HG03439 (cell line): ENCODE measurements at regions not wholly inside any gene's neighbourhood (a gene's known extent, or its start where the extent isn't known, plus 50 kb on each side); places are given as distances from the start of the nearest gene placed in this dataset.
"Not testable (repeated sequence)": the region's sequence is repeated elsewhere in the genome, so short reads cannot be mapped to it uniquely, and the experiment has no call there.

Experiments
- ATAC-seq: cut with Tn5 transposase; IDR thresholded peaks from one replicate; pipeline ENCODE4 v1.9.1; 2021; ENCODE audit warnings: mild to moderate bottlenecking, moderate library complexity; ENCODE audit not compliant: unreplicated experiment

DNA sequence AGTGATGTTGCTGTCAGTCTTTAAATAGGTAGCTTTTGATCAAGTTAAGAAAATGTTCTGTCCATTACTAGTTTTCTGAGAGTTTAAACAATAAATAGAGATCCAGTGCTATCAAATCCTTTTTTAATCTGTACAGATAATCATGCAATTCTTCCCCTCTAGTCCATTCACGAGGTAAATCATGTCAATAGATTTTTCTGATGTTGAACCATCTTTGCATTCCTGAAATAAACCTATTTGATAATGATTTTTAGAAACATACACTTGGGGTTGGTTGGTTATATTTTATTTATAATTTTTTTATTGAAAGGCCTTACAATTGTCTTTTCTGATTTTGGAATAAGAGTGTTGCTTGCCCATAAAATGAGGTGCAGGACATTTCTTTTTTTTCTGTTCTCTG, 95.0 kb downstream of the FAM53A start:
- ATAC-seq = no peak

DNA sequence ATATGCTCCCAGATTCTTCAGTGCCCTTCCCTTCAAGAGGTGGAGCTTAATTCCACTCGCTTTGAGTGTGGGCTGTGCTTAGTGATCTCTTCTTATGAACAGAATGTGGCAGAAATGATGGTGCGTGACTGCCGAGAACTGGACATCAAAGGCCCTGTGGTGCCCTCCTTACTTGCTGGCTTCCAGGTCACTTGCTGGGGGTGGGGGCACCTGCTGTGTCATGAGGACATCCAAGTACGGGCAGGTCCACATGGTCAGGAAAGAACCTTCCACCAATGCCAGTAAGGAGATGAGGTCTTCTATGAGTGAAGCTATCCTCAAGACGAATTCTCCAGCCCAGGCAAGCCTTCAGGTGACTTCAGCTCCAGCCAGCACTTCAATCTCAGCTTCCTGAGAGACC, 95.8 kb downstream of the FAM53A start:
- ATAC-seq = no peak

DNA sequence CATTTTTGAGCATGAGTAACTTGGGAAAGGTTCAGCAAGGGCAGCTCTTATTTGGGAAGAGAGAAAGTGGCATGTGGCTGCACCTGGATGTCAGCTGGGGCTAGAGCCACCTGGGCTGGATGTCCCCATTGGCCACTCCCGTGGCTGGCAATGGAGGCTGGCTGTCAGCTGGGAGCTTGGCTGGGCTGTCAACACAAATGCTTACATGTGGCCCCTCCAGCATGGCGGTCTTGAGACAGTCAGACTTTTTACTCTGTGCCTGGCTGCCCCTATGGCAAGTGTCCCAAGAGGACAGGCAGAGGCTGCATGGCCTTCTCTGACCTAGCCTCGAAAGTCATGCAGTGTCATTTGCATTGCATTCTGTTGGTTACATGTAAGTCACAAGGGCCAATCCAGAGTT, 99.6 kb downstream of the FAM53A start:
- ATAC-seq = no peak

DNA sequence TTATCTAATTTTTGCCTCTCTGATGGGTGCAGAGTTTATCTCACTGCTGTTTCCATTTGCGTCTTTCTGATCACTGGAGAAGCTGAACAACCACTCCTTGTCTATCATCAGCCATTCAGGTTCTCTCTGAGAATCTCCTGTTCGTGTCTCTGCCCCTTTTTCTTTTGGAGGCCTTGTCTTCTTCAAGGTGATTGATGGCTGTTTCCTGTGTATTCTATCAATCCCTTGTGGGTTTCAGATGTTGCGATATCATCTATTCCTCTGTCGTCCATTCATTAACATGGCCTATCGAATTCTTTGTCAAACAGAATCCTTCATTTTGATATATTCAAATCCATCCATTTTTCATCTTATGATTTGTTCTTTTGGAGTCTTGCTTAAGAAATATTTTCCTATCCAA, 100.3 kb downstream of the FAM53A start:
- ATAC-seq = no peak

DNA sequence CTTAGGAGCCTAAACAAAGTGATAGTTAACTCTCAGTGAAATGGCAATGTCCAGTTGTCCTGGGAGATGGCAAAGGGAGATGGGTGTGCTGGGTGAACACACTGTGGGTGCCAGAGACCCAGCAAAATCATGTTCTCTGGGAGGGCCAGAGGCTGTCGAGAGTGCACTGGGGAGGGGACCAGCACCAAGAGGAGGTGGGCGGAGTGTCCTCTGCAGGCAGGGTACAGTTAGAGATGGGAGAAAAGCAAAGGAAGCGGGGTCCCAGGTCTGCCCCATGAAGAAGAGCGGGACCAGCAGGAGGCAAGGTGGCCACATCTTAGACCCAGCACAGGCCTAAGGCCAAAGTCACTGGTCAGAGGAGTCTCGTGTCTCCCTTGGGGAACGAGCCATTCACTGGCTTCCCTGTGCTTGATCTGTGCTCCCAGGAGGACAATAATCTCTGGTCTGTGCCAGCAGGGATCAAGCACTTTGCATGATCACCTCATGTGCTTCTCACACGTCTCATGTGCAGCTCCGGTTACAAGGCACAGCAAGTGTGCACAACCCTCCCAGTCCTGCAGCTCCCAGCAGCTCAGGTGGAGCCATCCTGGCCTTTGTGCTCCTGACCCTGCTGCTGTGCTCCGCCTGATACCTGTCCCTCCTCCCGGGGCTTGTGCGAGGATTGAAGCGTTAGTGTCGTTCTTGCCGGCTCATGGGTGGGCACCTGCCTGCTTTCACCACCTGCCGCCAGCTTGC, 100.9 kb downstream of the FAM53A start:
- no peak for ATAC-seq

DNA sequence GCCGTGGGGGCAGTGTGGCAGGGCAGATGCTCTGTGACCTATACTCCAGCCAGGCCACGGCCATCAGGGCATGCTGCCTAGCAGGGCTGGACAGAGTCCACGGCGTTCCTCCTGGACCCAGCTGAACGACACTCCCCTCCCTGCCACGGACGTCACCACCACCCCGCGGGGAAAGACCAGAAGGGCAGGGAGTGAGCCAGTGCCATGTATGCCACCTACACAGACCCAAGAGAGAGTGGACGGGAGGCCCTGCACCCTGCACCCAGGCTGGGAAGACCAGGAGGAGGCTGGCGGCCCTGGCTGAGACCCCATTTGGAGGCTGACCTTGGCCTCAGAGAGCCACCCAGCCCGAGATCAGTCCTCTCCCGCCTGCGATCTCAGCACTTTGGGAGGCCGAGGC, 101.9 kb downstream of the FAM53A start:
- no peak for ATAC-seq

DNA sequence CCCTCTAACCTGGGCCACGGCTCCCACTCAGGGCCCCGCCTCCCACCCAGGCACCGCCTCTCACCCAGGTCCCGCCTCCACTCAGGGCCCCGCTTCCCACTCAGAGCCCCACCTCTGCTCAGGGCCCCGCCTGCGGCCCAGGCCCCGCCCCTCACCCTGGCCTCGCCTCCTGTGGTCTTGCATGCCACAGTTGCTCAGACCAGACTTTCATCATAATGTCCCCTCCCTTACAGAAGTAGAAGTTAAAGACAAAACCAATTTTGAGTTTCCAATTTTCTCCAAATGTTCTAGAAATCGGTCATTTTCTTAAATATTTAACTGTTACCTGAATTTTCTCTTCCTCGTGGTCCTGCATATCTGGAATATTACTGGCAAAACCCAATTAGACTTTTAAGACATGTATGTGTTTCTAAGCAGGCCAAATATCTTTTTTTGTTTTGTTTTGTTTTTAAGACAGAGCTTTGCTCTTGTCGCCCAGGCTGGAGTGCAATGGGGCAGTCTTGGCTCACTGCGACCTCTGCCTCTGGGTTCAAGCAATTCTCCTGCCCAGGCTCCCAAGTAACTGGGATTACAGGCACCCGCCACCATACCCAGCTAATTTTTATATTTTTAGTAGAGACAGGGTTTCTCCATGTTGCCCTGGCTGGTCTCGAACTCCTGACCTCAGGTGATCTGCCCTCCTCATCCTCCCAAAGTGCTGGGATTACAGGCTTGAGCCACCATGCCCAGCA, 102.8 kb downstream of the FAM53A start:
- peak; percentile 57 for ATAC-seq

DNA sequence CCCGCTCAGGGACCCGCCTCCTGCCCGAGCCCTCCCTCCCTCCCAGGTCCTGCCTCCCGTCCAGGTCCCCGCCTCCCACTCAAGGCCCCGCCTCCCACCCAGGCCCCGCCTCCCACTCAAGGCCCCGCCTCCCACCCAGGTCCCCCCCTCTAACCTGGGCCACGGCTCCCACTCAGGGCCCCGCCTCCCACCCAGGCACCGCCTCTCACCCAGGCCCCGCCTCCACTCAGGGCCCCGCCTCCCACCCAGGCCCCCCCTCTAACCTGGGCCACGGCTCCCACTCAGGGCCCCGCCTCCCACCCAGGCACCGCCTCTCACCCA, 103.5 kb downstream of the FAM53A start:
- ATAC-seq = not testable (repeated sequence)

DNA sequence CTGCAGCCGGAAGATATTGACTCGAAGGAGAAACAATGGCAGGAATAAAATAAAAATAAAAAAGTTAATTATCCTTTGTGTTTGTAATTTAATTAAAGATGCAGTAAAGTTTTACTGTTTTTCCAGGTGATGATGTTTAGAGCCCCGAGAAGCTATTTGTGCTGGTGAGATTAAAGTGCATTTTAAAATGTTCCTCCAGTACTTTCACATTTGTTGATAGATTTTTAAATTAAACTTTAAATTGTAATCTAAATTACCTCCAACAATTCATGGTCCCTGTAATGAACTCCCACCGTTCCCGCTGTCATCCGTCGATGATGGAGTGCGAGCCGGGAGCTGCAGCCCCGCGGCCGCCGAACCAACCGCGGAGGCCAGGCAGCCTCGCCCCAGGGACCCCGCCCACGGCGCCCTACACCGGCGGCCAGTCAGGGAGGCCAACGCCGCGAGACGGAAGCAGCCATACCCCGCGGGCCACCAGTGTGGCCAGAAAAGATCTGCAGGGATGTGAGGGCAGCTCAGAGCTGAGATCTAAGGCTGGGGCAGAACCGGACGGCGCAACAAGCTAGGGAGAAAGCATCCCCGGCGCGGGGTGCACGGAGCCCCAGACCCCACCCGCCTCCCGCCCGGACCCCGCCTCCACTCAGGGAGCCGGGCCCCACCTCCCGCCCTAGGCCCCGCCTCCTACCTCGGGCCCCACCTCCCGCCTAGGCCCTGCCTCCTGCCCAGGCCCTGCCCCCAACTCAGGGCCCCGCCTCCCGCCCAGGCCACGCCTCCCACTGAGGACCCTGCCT, 104.0 kb downstream of the FAM53A start:
- ATAC-seq = peak; percentile 67

DNA sequence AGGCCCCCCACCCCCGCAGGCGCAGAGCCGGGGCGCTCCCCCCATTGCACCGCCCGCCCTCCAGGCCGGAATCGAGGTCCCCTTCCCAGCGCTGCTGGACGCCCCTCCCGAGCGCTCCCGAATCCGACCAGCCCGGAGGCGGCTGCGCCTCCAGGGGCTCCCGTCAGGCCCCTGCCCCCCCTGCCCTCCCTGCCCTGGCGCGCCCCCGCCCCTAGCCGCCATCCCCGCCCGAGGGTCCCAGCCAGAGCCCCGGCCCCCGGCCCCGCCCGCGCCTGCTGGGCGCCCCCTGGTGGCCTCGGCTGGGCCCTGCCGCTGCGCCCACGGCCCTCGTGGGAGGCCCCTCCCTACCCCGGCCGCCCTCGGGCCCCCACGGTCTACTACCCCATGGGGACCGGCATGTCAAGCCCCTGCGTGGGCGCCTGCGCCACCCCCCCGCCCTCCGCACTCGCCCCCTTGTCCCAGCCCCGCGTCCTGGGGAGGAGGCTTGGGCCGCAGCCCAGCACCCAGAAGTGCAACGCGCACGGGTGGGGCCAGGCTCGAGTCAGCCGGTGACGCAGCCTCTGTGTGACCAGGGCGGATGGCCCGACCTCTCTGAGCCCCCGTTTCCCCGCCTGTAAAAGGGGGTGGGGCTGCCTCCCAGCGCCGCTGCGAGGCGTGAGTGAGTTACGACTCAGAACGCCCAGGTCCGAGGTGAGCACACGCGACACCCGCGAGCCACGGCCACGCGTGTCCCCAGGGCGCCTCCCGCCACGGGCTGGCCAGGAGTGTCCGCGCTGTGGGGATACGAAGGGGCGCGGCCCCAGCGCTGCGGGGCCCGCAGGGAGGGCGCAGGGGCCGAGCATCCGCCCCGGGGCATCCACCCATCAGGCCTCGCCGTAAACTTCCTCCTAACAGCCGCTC, 104.9 kb downstream of the FAM53A start:
- no peak for ATAC-seq

DNA sequence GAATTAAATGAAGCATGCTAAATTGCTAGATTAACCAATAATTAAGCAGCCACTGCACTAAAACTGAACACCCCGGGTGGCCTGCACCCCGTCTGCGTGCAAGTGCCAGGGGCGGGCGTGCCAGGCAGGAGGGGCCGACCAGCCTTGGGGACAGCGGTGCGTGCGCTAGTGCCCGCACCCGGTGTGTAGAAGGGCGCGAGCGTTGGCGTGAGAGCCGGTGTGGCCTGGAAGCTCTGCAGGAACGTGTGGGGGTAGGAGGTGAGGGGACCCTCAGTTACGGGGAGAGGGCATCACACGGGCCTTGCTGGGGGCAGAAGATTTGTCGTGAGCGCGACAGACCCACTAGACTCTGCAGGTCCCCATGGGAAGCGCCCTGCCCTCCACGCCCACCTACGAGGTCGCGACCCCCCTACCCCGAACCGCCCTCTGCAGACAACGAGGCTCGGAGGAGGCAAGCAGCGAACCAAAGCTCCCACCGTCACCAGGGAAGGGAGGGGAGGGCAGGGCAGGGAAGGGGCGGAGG, 105.8 kb downstream of the FAM53A start:
- ATAC-seq = no peak

DNA sequence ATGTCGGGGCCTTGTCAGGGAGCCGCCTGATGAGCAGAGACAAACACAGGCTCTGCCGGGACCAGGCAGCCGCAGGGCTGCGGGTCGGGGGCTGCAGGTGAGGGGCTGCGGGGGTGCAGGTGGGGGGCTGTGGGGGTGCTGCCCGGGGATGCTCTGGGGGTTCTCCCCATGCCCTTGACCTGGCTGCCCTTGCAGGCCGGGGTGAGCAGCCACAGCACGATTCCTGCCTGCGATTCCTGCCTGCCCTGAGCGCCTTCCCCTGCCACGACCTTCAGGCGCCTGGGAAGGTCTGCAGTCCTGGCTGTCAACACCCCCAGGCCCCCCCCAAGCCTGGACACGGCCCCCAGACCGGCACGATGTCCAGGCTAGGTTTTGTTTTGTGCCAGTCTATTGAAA, 106.3 kb downstream of the FAM53A start:
- no peak for ATAC-seq

DNA sequence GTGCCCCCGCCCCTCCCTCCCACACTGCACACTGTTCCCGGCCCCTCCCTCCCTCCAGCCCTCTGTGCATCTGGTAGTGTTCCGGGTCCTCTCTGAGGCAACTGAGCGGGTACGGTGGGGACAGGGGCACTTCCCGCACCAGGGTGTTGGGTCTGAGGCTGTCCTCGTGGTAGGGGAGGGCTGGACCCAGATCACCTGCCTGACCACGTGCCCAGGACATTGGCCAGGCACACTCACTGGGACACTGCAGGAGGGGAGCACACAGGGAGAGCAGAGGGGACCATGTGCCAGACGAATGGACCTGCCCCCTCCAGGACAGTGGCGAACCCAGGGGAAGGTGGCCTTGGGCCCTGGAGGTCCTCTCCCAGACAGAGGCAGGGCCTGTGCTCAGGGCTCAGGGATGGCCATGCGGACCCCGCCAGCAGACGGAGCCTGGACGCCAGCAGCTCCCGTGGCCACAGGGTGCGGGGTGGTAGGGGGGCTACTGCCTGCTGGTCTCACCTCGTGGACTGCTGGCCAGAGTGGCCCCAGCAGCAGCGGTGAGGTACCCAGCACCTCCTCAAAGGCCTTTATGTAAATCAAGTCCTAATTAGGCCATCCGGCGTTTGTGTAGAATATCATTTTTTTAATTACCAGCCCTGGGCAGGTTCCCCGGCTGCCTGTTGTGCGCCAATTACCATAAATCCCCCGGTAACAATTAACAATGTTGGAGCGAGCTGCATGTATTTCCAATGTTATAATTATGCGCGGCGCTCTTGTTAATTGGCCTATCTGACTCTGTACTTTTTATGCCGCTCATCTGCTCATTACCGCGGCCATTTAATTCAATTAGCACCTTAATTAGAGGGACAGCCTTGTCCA, 106.9 kb downstream of the FAM53A start:
- no peak for ATAC-seq

DNA sequence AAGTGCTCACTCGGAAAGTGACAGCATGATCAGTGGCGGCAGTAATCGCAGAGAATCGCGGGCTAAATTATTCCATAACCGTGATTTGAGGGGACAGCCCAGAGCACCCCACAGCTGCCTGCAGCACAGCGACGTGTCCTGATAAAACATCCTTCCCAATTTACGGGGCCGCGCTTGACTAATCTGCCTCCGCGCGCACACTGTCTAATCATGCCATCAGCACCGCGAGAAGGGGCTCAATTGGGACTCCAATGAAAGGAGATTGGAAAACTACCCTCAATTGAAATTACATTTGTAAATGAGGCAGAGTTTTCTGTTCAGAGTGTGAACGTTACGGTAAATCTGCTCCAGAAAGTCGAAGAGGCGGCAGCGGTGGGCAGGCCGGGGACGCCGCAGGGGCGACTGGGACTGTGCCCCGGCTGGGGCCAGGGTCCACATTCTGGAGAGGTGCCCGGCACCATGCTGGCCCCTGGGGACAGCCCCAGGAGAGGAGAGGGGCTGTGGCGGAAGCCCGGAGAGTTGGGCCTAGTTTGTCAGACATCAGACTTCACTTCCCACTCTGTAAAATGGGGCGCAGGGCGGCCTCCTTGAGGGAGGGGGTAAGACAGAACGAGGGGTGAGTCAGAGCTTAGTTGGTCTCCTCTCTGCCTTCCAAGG, 107.7 kb downstream of the FAM53A start:
- no peak for ATAC-seq

DNA sequence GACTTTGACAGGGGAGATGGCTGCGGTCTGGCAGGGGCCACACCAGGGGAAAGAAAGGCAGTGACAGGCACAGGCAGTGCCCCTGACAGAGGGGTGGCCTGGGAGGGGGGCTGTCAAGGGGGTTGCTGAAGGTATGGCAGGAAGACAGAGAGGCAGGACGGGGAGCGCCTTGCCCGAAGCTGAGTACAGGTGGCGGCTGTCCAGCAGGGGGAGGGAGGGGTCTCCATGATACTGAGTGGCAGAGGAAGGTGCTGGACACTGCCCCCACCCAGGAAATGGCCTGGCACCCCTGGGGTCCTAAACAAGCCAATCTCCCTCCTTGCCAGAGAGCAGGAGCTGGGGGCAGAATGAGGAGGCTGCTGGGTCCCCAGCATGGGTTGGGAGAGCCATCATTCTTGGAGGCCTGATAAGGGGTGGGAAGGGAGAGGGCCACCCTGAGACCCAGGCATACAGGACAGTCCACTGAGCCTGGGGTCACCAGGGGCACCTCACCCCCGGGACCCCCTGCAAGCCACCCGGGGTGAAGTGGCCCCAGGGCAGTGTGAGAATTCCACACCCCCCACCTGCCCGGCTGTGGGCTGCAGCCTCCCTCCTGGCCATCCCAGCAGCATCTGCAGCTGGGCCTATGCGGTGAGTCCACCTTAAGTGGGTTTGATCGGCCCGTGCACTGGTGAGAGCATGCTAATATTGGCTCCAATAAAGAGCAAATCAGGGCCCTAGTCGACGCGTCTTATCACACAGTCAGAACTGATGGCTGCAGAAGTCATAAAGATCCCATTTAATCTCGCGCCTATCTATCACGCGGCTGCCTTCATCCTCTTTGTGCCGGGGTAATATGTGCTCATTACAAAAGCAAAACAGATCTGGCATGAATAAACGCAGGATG, 108.5 kb downstream of the FAM53A start:
- ATAC-seq = no peak

DNA sequence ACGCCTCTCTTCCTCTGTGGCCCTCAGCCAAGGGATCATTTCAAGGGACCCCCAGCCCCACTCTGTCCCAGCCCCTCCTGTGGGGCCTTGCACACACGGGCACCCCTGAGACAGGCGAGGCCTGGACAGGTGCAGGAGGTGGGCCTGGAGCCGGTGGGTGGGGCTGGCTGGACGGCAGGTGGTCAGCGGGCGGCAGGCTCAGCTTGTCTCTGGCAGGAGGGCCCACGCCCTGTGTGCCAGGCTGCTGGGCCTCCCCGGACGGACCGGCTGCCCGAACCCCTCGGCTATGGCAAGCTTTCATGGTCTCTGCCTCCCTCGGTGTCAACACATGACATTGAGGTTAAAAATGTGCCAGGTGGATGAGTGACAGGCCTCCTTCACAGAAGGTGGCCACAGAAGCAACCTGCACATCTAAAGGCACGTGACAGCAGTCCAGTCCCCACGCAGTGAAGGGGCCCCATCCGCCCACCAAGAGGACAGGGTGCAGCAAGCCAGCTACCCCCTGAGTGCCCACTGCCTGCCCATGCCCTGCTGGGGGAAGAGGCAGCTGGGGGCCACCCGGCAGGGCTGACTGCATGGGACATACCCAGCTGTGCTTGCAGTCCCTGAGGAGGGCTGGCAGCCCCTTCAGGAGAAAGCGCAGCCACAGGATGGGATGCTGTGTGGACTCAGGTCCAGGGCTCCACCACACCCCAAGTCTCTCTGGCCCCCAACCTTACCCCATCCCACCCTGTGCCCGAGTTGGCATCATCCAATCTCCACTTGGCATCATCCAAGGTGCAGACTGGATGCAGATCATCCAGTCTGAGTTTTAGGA, 109.3 kb downstream of the FAM53A start:
- no peak for ATAC-seq

DNA sequence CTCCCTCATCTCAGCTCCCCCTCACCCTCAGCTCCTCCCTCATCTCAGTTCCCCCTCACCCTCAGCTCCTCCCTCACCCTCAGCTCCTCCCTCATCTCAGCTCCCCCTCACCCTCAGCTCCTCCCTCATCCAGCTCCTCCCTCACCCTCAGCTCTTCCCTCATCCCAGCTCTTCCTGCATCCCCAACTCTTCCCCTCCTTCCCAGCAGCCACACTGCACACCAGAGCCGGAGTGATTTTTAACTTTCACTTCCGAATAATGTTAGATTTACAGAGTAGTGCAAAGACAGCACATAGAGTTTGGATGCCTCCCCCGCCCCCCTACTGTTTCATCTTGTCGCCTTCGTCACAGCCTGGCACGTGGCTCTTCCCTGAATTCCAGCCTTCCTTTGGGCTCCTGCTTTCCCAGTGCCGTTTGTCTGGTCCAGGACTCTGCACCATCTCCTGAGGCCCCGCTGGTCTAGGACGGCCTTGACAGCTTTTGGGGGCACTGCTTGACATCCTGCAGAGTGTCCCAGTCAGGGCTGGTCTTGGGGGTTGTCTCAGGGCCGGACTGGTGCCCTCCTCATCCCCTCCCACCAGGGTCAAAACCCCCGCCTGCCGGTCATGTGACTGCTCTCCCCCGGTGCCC, 110.2 kb downstream of the FAM53A start:
- no peak for ATAC-seq
